Ovary (tissue), 7 donors: ENCODE measurements at regions not wholly inside any gene's neighbourhood (a gene's known extent, or its start where the extent isn't known, plus 50 kb on each side); places are given as distances from the start of the nearest gene placed in this dataset.

Experiments
- DNase-seq, 5 donors: peaks; one replicate each; pipeline ENCODE4 v3.0.0-alpha.2; 2019 to 2020
- H3K27ac ChIP-seq, 2 donors: fragments of 200-600 bp; one replicate each; pipeline versions ENCODE4 v1.5.1 to v1.8.0; 2019 to 2022
- H3K27me3 ChIP-seq: fragments of 200-600 bp; one replicate; pipeline ENCODE4 v1.8.0; 2022
- H3K36me3 ChIP-seq: fragments of 200-600 bp; sonication (generic); one replicate; pipeline ENCODE4 v1.5.1; 2019
- H3K4me1 ChIP-seq: one replicate; pipeline ENCODE4 v1.8.1; 2013; ENCODE audit warnings: mild to moderate bottlenecking, moderate library complexity; ENCODE audit not compliant: insufficient read depth
- H3K4me3 ChIP-seq: fragments of 200-600 bp; sonication (generic); one replicate; pipeline ENCODE4 v1.5.1; 2017
- H3K9me3 ChIP-seq, 2 donors: fragments of 200-600 bp in 1 of 2; sonication (generic) in 1 of 2; one replicate each; pipeline versions ENCODE4 v1.5.1 to v1.8.1; 2013 to 2019; ENCODE audit warnings: mild to moderate bottlenecking in 1 of 2, moderate library complexity in 1 of 2
- EP300 ChIP-seq: sonication (generic); formaldehyde crosslinking; IDR thresholded peaks from one replicate; pipeline ENCODE4 v1.6.1; 2017; ENCODE audit warnings: antibody characterized with exemption
- POLR2A ChIP-seq: fragments of 450-650 bp; IDR thresholded peaks from one replicate; pipeline ENCODE4 v1.6.1; 2017; ENCODE audit warnings: antibody characterized with exemption, mild to moderate bottlenecking, moderate library complexity
- WGBS, 3 donors: extraction: QIAGEN DNeasy Blood & Tissue Kit in 1 of 3; methylation state at CpG; one replicate each; pipeline versions ENCODE4 v1.1.5 to v1.1.7; 2013 to 2017; 5-methylcytosine and 5-hydroxymethylcytosine counted together
- intact Hi-C, 4 donors: fragments of 100-400 bp; cut with DNase I; formaldehyde crosslinking; loops; one replicate each; pipeline versions ENCODE4 v1.11.0 to v1.15.1; 2022 to 2023
- TF ChIP-seq, protein P1 (sequence below), 3 donors: fragments of 450-650 bp in 2 of 3; fragments of 200-600 bp in 1 of 3; IDR thresholded peaks; one replicate each; pipeline versions ENCODE4 v1.5.1 to v1.8.0; 2016 to 2022; ENCODE audit warnings: antibody characterized with exemption in 3 of 3, mild to moderate bottlenecking in 1 of 3
- donor health status: DM: no; HTN: no; CAD: no; lungs with moderate emphysema.
- donor health status: DM: no; HTN: no; CAD: no.
- donor health status: Bipolar disorder and iron deficiency.
- donor health status: DM: no; HTN: no; CAD: no.
- donor health status: DM: yes; HTN: yes; CAD: no.

DNA sequence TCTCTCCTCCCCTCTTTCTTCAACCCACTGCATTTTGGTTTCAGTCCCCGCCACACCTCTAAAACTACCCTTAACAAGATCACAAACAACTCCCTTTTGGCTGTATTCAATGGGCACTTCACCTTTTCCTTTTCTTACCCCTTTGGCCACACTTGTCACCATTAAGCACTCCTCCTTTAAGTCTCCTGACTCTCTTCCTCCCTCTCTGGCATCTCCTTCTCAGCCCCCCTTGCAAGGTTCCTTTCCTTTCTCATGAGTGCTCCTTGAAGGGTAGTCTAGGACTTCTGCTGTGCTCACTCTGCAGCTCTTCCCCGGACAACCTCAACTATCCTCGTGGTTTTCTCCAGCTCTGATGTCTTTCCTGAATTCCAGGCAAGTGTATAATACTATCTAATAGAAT is 103.7 kb downstream of the RPL22L1 start:
- Histone ChIP-seq H3K4me1 (peaks cover 3% of the 10 kb centered on the region), H3K4me3 (no peak overlapping the region), H3K36me3 (no peaks in the 10 kb centered on the region), H3K9me3 (no peaks in the 10 kb centered on the region), H3K27ac (no peak overlapping the region), H3K27me3 (no peaks in the 10 kb centered on the region)
- TF ChIP-seq POLR2A (no peak), EP300 (no peak)
- TF ChIP-seq, protein P1, sequence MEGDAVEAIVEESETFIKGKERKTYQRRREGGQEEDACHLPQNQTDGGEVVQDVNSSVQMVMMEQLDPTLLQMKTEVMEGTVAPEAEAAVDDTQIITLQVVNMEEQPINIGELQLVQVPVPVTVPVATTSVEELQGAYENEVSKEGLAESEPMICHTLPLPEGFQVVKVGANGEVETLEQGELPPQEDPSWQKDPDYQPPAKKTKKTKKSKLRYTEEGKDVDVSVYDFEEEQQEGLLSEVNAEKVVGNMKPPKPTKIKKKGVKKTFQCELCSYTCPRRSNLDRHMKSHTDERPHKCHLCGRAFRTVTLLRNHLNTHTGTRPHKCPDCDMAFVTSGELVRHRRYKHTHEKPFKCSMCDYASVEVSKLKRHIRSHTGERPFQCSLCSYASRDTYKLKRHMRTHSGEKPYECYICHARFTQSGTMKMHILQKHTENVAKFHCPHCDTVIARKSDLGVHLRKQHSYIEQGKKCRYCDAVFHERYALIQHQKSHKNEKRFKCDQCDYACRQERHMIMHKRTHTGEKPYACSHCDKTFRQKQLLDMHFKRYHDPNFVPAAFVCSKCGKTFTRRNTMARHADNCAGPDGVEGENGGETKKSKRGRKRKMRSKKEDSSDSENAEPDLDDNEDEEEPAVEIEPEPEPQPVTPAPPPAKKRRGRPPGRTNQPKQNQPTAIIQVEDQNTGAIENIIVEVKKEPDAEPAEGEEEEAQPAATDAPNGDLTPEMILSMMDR (IDR thresholded peaks at IDR 0.05): no peak
- intact Hi-C loops: no loop called here
- no peak for DNase-seq
- 97% methylated on average over 3 of the region's 3 CpGs for WGBS, 3 donors

DNA sequence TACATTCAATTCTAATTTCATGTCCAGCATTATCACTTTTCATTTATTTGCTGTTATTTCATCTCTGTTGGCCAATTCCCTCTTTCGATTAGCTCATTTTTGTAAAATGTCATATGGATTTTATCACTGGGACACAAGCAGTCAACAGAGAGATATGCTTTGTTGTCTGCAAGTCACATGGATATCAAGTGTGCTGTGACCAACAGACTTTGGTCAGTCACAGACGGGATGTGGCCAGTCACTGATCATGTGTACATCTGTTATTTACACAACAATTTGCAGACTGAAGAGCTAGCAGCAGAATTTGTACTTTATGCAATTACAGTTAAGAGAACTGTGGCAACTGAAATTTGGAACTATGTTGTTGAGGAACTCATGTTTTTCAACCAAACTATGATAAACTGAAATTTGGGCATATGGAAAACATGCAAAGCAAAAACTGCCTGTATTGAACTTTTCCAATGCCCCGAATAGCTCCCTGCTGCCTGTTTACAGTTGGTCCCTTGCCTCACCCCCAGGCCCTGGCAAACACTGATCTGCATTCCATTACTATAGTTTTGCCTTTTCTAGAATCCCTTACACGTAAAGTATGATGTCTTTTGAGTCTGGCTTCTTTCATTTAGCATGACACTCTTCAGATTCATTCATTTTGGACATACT is 104.4 kb downstream of the RPL22L1 start:
- Histone ChIP-seq H3K27me3 (no peaks in the 10 kb centered on the region), H3K4me1 (peaks cover 3% of the 10 kb centered on the region), H3K9me3 (no peaks in the 10 kb centered on the region), H3K27ac (no peak overlapping the region), H3K4me3 (no peak overlapping the region), H3K36me3 (no peaks in the 10 kb centered on the region)
- TF ChIP-seq EP300 (no peak), POLR2A (no peak)
- TF ChIP-seq, protein P1 (IDR thresholded peaks at IDR 0.05): no peak
- intact Hi-C loops: no loop called here
- no peak for DNase-seq
- WGBS, 3 donors: 33 to 65% (median 58%) methylated on average over 4 of the region's 4 CpGs

GRCh38 chr3:170764017-170764416 is 106.0 kb downstream of the RPL22L1 start:
- no peaks in the 10 kb centered on the region for H3K9me3 ChIP-seq
- no peak overlapping the region for H3K27ac ChIP-seq
- TF ChIP-seq POLR2A: no peak
- no peaks in the 10 kb centered on the region for H3K36me3 ChIP-seq
- 80 to 89% (median 88%) methylated on average over 1 of the region's 1 CpG for WGBS, 3 donors
- H3K4me3 ChIP-seq: no peak overlapping the region
- H3K27me3 ChIP-seq: no peaks in the 10 kb centered on the region
- no peak for DNase-seq
- H3K4me1 ChIP-seq: peaks cover 10% of the 10 kb centered on the region
- intact Hi-C loops: no loop called here

GRCh38 chr3:170762064-170762463 is 107.9 kb downstream of the RPL22L1 start:
- H3K9me3 ChIP-seq: no peaks in the 10 kb centered on the region
- WGBS, 3 donors: 79 to 91% (median 86%) methylated on average over 2 of the region's 2 CpGs
- H3K4me1 ChIP-seq: peaks cover 8% of the 10 kb centered on the region
- H3K4me3 ChIP-seq: no peak overlapping the region
- H3K36me3 ChIP-seq: no peaks in the 10 kb centered on the region
- DNase-seq: no peak
- TF ChIP-seq POLR2A (no peak), EP300 (no peak)
- TF ChIP-seq, protein P1 (IDR thresholded peaks at IDR 0.05): no peak
- no peak overlapping the region for H3K27ac ChIP-seq
- no peaks in the 10 kb centered on the region for H3K27me3 ChIP-seq
- intact Hi-C loops: no loop called here

GRCh38 chr3:170761103-170761502 is 108.9 kb downstream of the RPL22L1 start:
- DNase-seq: no peak
- WGBS, 3 donors: 62 to 72% (median 66%) methylated on average over 3 of the region's 3 CpGs
- no peaks in the 10 kb centered on the region for H3K36me3 ChIP-seq
- H3K27ac ChIP-seq: no peak overlapping the region
- TF ChIP-seq EP300 (no peak), POLR2A (no peak)
- TF ChIP-seq, protein P1 (IDR thresholded peaks at IDR 0.05): no peak
- H3K27me3 ChIP-seq: no peaks in the 10 kb centered on the region
- H3K9me3 ChIP-seq: no peaks in the 10 kb centered on the region
- no peak overlapping the region for H3K4me3 ChIP-seq
- intact Hi-C loops: no loop called here
- H3K4me1 ChIP-seq: peaks cover 8% of the 10 kb centered on the region
